CD4-positive, CD25-positive, alpha-beta regulatory T cell (primary cell): ENCODE measurements at regions not wholly inside any gene's neighbourhood (a gene's known extent, or its start where the extent isn't known, plus 50 kb on each side); places are given as distances from the start of the nearest gene placed in this dataset.

ENCODE experiments used
- ATAC-seq, 2 donors: fragments of 150-1000 bp; cut with Tn5 transposase; one replicate each; pipeline ENCODE4 v1.10.0; 2021; ENCODE audit warnings: low read depth in 2 of 2, moderate number of reproducible peaks in 2 of 2, moderate library complexity in 1 of 2
- DNase-seq, 3 donors: peaks; one replicate each; pipeline versions ENCODE4 v3.0.0 to v3.0.0-alpha.2; 2012 to 2022; ENCODE audit warnings: mixed read lengths in 1 of 3
- H3K27ac ChIP-seq: one replicate; pipeline ENCODE4 v1.7.0; 2013; ENCODE audit warnings: mild to moderate bottlenecking, low read length; ENCODE audit not compliant: insufficient read depth, poor library complexity, severe bottlenecking
- H3K27me3 ChIP-seq: one replicate; pipeline ENCODE4 v1.7.0; 2013; ENCODE audit warnings: low read length; ENCODE audit not compliant: control insufficient read depth, insufficient read depth
- H3K36me3 ChIP-seq: one replicate; pipeline ENCODE4 v1.7.0; 2013; ENCODE audit warnings: mild to moderate bottlenecking, low read length, moderate library complexity; ENCODE audit not compliant: control insufficient read depth, insufficient read depth
- H3K4me1 ChIP-seq: 2 replicates; pipeline ENCODE4 v1.7.0; 2013; ENCODE audit warnings: mild to moderate bottlenecking, low read length; ENCODE audit not compliant: insufficient read depth, control insufficient read depth, poor library complexity, severe bottlenecking
- H3K4me3 ChIP-seq: one replicate; pipeline ENCODE4 v1.7.0; 2013; ENCODE audit warnings: low read depth, mild to moderate bottlenecking, low read length, moderate library complexity
- H3K9me3 ChIP-seq, 2 experiments: 1 replicate in 1 of 2; 2 replicates in 1 of 2; pipeline ENCODE4 v1.7.0; 2013; ENCODE audit warnings: low read length in 2 of 2, mild to moderate bottlenecking in 1 of 2, moderate library complexity in 1 of 2; ENCODE audit not compliant: control insufficient read depth in 2 of 2
- H3K27ac Mint-ChIP-seq, 3 donors: one replicate each; pipeline ENCODE4 v1.8.0; 2020 to 2022; ENCODE audit warnings: mild to moderate bottlenecking in 3 of 3, mixed read lengths in 3 of 3, moderate library complexity in 2 of 3
- H3K27me3 Mint-ChIP-seq: one replicate; pipeline ENCODE4 v1.8.0; 2022; ENCODE audit warnings: mild to moderate bottlenecking, mixed read lengths
- H3K36me3 Mint-ChIP-seq: one replicate; pipeline ENCODE4 v1.8.0; 2020; ENCODE audit warnings: mixed read lengths
- H3K4me1 Mint-ChIP-seq, 4 donors: one replicate each; pipeline ENCODE4 v1.8.0; 2020 to 2022; ENCODE audit warnings: mixed read lengths in 4 of 4, mild to moderate bottlenecking in 1 of 4
- H3K4me3 Mint-ChIP-seq, 4 donors: one replicate each; pipeline ENCODE4 v1.8.0; 2020 to 2022; ENCODE audit warnings: mild to moderate bottlenecking in 4 of 4, mixed read lengths in 4 of 4, moderate library complexity in 3 of 4
- H3K9me3 Mint-ChIP-seq, 7 donors: one replicate each; pipeline ENCODE4 v1.8.0; 2020 to 2022; ENCODE audit warnings: mixed read lengths in 7 of 7, mild to moderate bottlenecking in 3 of 7, moderate library complexity in 2 of 7

DNA sequence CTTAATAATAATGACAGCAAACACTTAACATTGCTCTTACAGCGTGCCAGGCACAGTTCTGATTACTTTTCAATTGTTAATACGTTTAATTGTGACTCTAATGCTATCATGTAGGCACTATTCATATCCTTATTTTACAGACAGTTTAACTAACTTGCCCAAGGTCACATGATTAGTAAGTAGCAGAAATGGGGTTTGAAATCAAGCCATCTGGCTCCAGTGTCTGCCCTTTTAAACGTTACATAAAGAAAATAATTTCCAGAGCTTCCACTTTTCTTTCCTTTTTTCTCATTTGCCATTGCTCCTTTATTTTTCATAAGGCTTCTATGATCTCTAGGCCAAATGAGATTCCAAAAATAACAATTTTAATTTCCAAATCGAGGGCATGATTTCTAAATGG lies 50.6 kb upstream of the IKZF2 start:
- H3K4me1 ChIP-seq: no peaks in the 10 kb centered on the region
- H3K36me3 Mint-ChIP-seq: no peaks in the 10 kb centered on the region
- H3K4me1 Mint-ChIP-seq: no peaks in the 10 kb centered on the region
- H3K4me3 Mint-ChIP-seq: no peak overlapping the region
- H3K27me3 ChIP-seq: no peaks in the 10 kb centered on the region
- no peaks in the 10 kb centered on the region for H3K9me3 ChIP-seq
- H3K36me3 ChIP-seq: no peaks in the 10 kb centered on the region
- DNase-seq (no peak), ATAC-seq (no peak)
- H3K27ac ChIP-seq: no peak overlapping the region
- H3K27me3 Mint-ChIP-seq: no peaks in the 10 kb centered on the region
- H3K9me3 Mint-ChIP-seq: peaks cover 0 to 18% (median 2%) of the 10 kb centered on the region in 7 donors
- H3K27ac Mint-ChIP-seq: peak overlapping the region in 1 of 3 donors; percentile 4
- H3K4me3 ChIP-seq: no peak overlapping the region

DNA sequence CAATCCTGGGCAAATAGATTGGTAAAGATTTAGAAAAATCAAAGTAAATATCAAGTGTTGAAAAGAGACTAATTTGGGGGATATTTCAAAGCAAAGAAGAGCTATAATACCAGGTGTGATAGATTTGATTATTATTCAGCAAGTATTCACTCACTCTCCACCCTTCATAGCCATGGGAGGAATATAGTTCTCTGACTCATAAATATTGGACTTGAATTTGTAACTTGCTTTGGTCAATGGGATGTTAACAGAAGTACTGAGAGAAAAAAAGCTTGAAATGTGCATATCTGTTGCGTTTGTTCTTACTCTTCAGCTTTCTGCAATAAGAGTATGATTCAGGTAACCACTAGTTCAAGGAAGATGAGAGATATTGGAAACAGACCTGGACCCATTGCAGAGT lies 54.5 kb upstream of the IKZF2 start:
- no peak overlapping the region for H3K4me3 Mint-ChIP-seq
- no peak for ATAC-seq
- H3K27me3 Mint-ChIP-seq: no peaks in the 10 kb centered on the region
- no peaks in the 10 kb centered on the region for H3K36me3 Mint-ChIP-seq
- Histone ChIP-seq H3K9me3 (no peaks in the 10 kb centered on the region), H3K27me3 (no peaks in the 10 kb centered on the region), H3K27ac (no peak overlapping the region), H3K36me3 (no peaks in the 10 kb centered on the region), H3K4me3 (no peak overlapping the region), H3K4me1 (no peaks in the 10 kb centered on the region)
- no peak for DNase-seq
- no peaks in the 10 kb centered on the region for H3K4me1 Mint-ChIP-seq
- H3K27ac Mint-ChIP-seq: no peak overlapping the region
- H3K9me3 Mint-ChIP-seq: no peaks in the 10 kb centered on the region

DNA sequence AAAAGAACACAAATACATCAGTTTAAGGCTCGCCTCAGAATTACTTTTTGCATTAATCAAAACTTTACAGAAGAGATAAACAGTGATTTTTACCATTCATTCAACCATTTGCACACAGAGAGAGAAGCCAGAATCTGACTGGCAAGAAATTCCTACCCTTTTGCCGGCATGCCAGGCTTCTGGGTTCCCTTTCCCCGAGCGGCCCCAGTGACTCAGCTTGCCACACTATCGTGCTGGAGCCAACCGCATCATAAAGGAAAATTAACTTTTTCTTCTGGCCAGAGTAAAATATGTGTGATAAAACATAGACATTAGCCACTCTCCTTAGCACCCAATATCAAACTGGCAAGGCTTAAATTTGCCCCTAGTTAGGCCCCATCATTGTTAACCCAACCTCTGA lies 61.8 kb upstream of the IKZF2 start:
- no peaks in the 10 kb centered on the region for H3K27me3 Mint-ChIP-seq
- H3K4me1 ChIP-seq: no peaks in the 10 kb centered on the region
- H3K4me3 ChIP-seq: no peak overlapping the region
- ATAC-seq (no peak), DNase-seq (no peak)
- H3K27me3 ChIP-seq: no peaks in the 10 kb centered on the region
- H3K4me3 Mint-ChIP-seq: no peak overlapping the region
- H3K9me3 ChIP-seq: no peaks in the 10 kb centered on the region
- no peaks in the 10 kb centered on the region for H3K9me3 Mint-ChIP-seq
- H3K27ac ChIP-seq: no peak overlapping the region
- H3K27ac Mint-ChIP-seq: no peak overlapping the region
- peaks cover 0 to 11% (median 7%) of the 10 kb centered on the region in 4 donors for H3K4me1 Mint-ChIP-seq
- H3K36me3 Mint-ChIP-seq: no peaks in the 10 kb centered on the region
- H3K36me3 ChIP-seq: no peaks in the 10 kb centered on the region

DNA sequence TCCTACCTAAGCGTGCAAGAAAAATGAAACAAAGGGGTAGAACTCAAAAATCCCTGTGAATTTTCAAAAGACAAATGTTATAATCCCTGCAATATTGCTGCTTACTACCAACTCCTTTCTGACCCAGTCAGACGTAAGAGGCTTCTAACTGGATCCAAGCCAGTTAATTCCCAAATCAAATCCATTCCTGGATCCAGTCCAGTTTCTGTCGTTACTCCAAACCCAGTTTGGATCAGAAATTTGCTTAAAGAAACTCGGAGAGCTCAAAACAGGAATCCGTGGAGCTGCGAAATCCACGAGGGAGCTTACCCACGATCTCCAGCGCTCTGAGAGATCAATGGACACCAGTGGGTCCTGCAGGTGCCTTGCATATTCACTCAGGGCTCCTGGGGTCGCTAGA lies 62.8 kb upstream of the IKZF2 start:
- no peaks in the 10 kb centered on the region for H3K9me3 ChIP-seq
- Mint-ChIP-seq H3K36me3 (no peaks in the 10 kb centered on the region), H3K27me3 (no peaks in the 10 kb centered on the region), H3K4me1 (peaks cover 5 to 18% (median 13%) of the 10 kb centered on the region in 4 donors), H3K27ac (no peak overlapping the region), H3K9me3 (peaks cover 0 to 3% (median 0%) of the 10 kb centered on the region in 7 donors), H3K4me3 (no peak overlapping the region)
- ATAC-seq: no peak
- H3K4me1 ChIP-seq: peaks cover under 1% of the 10 kb centered on the region
- no peaks in the 10 kb centered on the region for H3K27me3 ChIP-seq
- no peaks in the 10 kb centered on the region for H3K36me3 ChIP-seq
- no peak for DNase-seq
- no peak overlapping the region for H3K4me3 ChIP-seq
- H3K27ac ChIP-seq: no peak overlapping the region

DNA sequence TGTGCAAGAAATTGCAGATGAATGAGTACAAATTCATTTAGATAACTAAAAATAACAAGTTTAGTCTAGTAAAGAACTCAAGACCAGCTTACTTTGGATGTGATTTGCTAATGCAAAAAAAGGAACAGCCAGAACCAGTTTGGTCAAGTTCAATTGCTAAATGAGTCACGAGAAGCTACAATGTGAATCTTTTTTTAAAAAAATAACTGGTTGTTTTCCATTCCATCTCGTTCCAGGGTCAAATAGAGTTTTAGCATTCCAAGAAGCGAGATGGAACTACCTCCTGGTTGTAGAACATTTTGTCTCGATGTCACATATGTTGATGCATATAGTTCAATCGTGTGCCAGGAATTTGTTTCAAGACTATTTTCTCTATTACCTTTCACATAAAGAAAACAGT lies 65.0 kb upstream of the IKZF2 start:
- no peak for DNase-seq
- H3K9me3 Mint-ChIP-seq: peaks cover 0 to 3% (median 0%) of the 10 kb centered on the region in 7 donors
- H3K4me3 Mint-ChIP-seq: no peak overlapping the region
- H3K4me1 Mint-ChIP-seq: peaks cover 16 to 40% (median 29%) of the 10 kb centered on the region in 4 donors
- no peaks in the 10 kb centered on the region for H3K36me3 ChIP-seq
- no peak overlapping the region for H3K27ac ChIP-seq
- no peaks in the 10 kb centered on the region for H3K27me3 ChIP-seq
- ATAC-seq: no peak
- no peaks in the 10 kb centered on the region for H3K9me3 ChIP-seq
- no peak overlapping the region for H3K4me3 ChIP-seq
- no peaks in the 10 kb centered on the region for H3K36me3 Mint-ChIP-seq
- no peak overlapping the region for H3K27ac Mint-ChIP-seq
- no peaks in the 10 kb centered on the region for H3K27me3 Mint-ChIP-seq
- peaks cover 10% of the 10 kb centered on the region for H3K4me1 ChIP-seq

DNA sequence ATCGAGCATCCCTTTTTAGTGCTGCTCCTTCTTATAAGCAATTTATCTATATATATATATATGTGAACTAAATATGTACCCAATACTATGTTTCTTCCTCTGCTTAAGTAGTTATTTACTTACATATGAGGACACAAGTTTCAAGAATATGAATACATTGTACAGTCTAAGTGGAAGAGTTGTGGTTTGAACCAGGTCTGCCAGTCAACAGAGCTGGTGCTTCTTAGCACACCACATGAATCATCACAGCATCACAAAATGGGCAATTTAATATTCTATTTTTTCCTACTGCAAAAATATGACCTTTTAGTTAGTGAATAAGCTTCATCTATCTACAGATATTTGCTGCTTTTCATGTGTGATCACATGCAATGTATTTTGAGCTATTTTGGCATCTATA lies 64.4 kb upstream of the SPAG16 start:
- Histone ChIP-seq H3K27ac (peak overlapping the region; percentile 34), H3K4me1 (peaks cover 10% of the 10 kb centered on the region), H3K27me3 (no peaks in the 10 kb centered on the region), H3K36me3 (no peaks in the 10 kb centered on the region), H3K4me3 (peak overlapping the region; percentile 16), H3K9me3 (no peaks in the 10 kb centered on the region)
- Mint-ChIP-seq H3K36me3 (no peaks in the 10 kb centered on the region), H3K27ac (peak overlapping the region in 1 of 3 donors; percentile 85), H3K4me1 (peaks cover 31 to 61% (median 42%) of the 10 kb centered on the region in 4 donors), H3K27me3 (no peaks in the 10 kb centered on the region), H3K9me3 (peaks cover 0 to 3% (median 0%) of the 10 kb centered on the region in 7 donors), H3K4me3 (no peak overlapping the region)
- ATAC-seq (peak; percentile 78 to 89), DNase-seq (peak in 1 of 3 donors; percentile 53)

DNA sequence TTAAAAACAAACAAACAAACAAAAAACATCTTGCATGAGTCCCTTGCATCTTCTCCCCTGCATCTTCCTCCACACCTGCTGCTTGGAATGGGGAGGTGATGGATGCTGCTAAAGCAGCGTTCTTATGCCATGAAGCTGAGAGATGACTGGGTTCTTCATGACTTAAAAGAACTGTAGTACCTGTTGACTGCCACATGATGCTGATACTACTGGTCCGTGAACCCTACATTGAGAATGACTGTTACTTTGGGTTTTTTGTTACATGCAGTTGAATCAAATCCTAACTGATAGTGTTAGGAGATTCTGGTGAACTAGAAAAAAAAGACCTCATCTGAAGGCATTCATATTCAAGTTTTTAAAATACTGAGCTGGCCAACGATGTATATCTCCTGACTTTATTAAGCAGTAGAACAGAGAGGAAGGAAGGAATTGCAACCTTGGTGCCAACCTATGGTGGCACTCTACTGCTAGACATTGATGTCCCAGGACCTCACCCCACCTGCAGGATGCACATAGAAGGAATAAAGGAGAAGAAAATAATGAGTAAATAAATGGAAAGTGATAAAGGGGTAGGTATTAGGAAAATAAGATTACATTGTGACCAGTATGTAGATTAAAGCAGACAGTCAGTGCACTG lies 63.2 kb upstream of the SPAG16 start:
- peak in 1 of 3 donors; percentile 48 for DNase-seq
- Mint-ChIP-seq H3K27ac (peak overlapping the region in 2 of 3 donors; percentile 42 to 61), H3K4me3 (peak overlapping the region in 3 of 4 donors; percentile 4 to 22 (median 7)), H3K4me1 (peaks cover 36 to 67% (median 46%) of the 10 kb centered on the region in 4 donors), H3K27me3 (no peaks in the 10 kb centered on the region), H3K36me3 (no peaks in the 10 kb centered on the region), H3K9me3 (peaks cover 0 to 3% (median 0%) of the 10 kb centered on the region in 7 donors)
- Histone ChIP-seq H3K27ac (no peak overlapping the region), H3K4me1 (peaks cover 15% of the 10 kb centered on the region), H3K4me3 (peak overlapping the region; percentile 29), H3K9me3 (no peaks in the 10 kb centered on the region), H3K36me3 (no peaks in the 10 kb centered on the region), H3K27me3 (no peaks in the 10 kb centered on the region)
- peak in 1 of 2 donors; percentile 43 for ATAC-seq

DNA sequence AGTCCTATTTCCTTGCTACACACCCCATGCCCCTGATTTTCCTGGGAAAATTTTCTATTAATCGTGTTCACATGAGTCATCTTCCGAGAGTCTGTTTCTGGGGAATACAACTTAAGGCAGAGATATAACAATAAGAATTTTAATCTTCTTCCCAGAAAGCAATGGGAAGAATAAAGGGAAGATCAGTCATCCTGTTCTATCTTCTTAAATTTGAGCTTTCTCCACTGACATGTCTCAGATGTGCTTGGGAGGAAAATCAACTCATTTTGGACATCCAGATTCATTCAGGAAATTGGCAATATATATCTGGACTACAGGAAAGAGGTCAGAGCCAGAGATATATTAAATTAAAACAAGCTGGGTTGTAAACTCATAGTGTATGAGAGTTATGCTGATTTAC lies 62.3 kb upstream of the SPAG16 start:
- H3K4me3 ChIP-seq: no peak overlapping the region
- no peaks in the 10 kb centered on the region for H3K27me3 ChIP-seq
- H3K27ac Mint-ChIP-seq: peak overlapping the region in 2 of 3 donors; percentile 61 to 72
- no peak overlapping the region for H3K27ac ChIP-seq
- no peaks in the 10 kb centered on the region for H3K36me3 ChIP-seq
- no peak for ATAC-seq
- H3K36me3 Mint-ChIP-seq: no peaks in the 10 kb centered on the region
- H3K27me3 Mint-ChIP-seq: no peaks in the 10 kb centered on the region
- no peaks in the 10 kb centered on the region for H3K9me3 ChIP-seq
- peaks cover 0 to 3% (median 0%) of the 10 kb centered on the region in 7 donors for H3K9me3 Mint-ChIP-seq
- DNase-seq: no peak
- peak overlapping the region in 1 of 4 donors; percentile 48 for H3K4me3 Mint-ChIP-seq
- peaks cover 40 to 74% (median 54%) of the 10 kb centered on the region in 4 donors for H3K4me1 Mint-ChIP-seq
- peaks cover 21% of the 10 kb centered on the region for H3K4me1 ChIP-seq
